Liver (tissue), 8 donors: ENCODE measurements at regions not wholly inside any gene's neighbourhood (a gene's known extent, or its start where the extent isn't known, plus 50 kb on each side); places are given as distances from the start of the nearest gene placed in this dataset.

Experiments used
- DNase-seq: peaks from one replicate; pipeline ENCODE4 v3.0.0-alpha.2; 2017; ENCODE audit warnings: low spot score
- H3K27ac ChIP-seq, 2 donors: one replicate each; pipeline ENCODE4 v1.7.0; 2013; ENCODE audit warnings: inconsistent platforms in 2 of 2, low read length in 2 of 2, control low read depth in 1 of 2, low read depth in 1 of 2, mild to moderate bottlenecking in 1 of 2
- H3K27me3 ChIP-seq, 4 donors: one replicate each; pipeline versions ENCODE4 v1.6.1 to v1.7.0; 2013; ENCODE audit warnings: low read length in 3 of 4, inconsistent platforms in 1 of 4, mild to moderate bottlenecking in 1 of 4, moderate library complexity in 1 of 4; ENCODE audit not compliant: control insufficient read depth in 4 of 4, insufficient read depth in 4 of 4
- H3K36me3 ChIP-seq, 4 donors: one replicate each; pipeline versions ENCODE4 v1.6.1 to v1.7.0; 2013; ENCODE audit warnings: low read length in 3 of 4, mild to moderate bottlenecking in 3 of 4, low read depth in 1 of 4, moderate library complexity in 1 of 4; ENCODE audit not compliant: control insufficient read depth in 4 of 4, insufficient read depth in 3 of 4
- H3K4me1 ChIP-seq, 4 donors: one replicate each; pipeline versions ENCODE4 v1.6.1 to v1.7.0; 2013; ENCODE audit warnings: low read length in 3 of 4, mild to moderate bottlenecking in 3 of 4, moderate library complexity in 1 of 4; ENCODE audit not compliant: control insufficient read depth in 4 of 4, insufficient read depth in 4 of 4
- H3K4me3 ChIP-seq, 3 donors: one replicate each; pipeline versions ENCODE4 v1.6.1 to v1.7.0; 2013; ENCODE audit warnings: low read length in 3 of 3, control low read depth in 1 of 3, low read depth in 1 of 3, mild to moderate bottlenecking in 1 of 3
- H3K9ac ChIP-seq, 2 donors: one replicate each; pipeline ENCODE4 v1.7.0; 2013; ENCODE audit warnings: low read length in 2 of 2, mild to moderate bottlenecking in 2 of 2, moderate library complexity in 2 of 2, control low read depth in 1 of 2, low read depth in 1 of 2
- H3K9me3 ChIP-seq, 4 donors: one replicate each; pipeline versions ENCODE4 v1.6.1 to v1.7.0; 2013; ENCODE audit warnings: low read length in 3 of 4; ENCODE audit not compliant: control insufficient read depth in 4 of 4
- ATF3 ChIP-seq: IDR thresholded peaks from 2 replicates; pipeline ENCODE4 v1.6.1; 2016; ENCODE audit warnings: antibody characterized with exemption
- EGR1 ChIP-seq, 2 donors: IDR thresholded peaks; 2 replicates each; pipeline ENCODE4 v1.6.1; 2016 to 2018; ENCODE audit warnings: antibody characterized with exemption in 2 of 2, low read depth in 2 of 2
- FOXA1 ChIP-seq: IDR thresholded peaks from 2 replicates; pipeline ENCODE4 v1.6.1; 2016; ENCODE audit warnings: antibody characterized with exemption
- FOXA2 ChIP-seq: IDR thresholded peaks from 2 replicates; pipeline ENCODE4 v1.6.1; 2016; ENCODE audit warnings: antibody characterized with exemption
- GABPA ChIP-seq, 2 donors: IDR thresholded peaks in 1 of 2; conservative IDR thresholded peaks in 1 of 2; 2 replicates each; pipeline ENCODE4 v1.6.1; 2016; ENCODE audit warnings: antibody characterized with exemption in 2 of 2, mild to moderate bottlenecking in 1 of 2, moderate library complexity in 1 of 2
- HNF4A ChIP-seq, 2 donors: conservative IDR thresholded peaks; 2 replicates each; pipeline ENCODE4 v1.6.1; 2016; ENCODE audit warnings: antibody characterized with exemption in 2 of 2, mild to moderate bottlenecking in 2 of 2
- HNF4G ChIP-seq: IDR thresholded peaks from 2 replicates; pipeline ENCODE4 v1.6.1; 2016; ENCODE audit warnings: antibody characterized with exemption
- JUND ChIP-seq, 2 donors: IDR thresholded peaks; 2 replicates each; pipeline ENCODE4 v1.6.1; 2016; ENCODE audit warnings: antibody characterized with exemption in 2 of 2
- NR2F2 ChIP-seq: IDR thresholded peaks from 2 replicates; pipeline ENCODE4 v1.6.1; 2016; ENCODE audit warnings: antibody characterized with exemption
- RAD21 ChIP-seq, 2 donors: IDR thresholded peaks; 2 replicates each; pipeline ENCODE4 v1.6.1; 2016; ENCODE audit warnings: antibody characterized with exemption in 2 of 2, mild to moderate bottlenecking in 2 of 2
- RXRA ChIP-seq, 2 donors: IDR thresholded peaks; 2 replicates each; pipeline ENCODE4 v1.6.1; 2017 to 2018; ENCODE audit warnings: antibody characterized with exemption in 2 of 2, mild to moderate bottlenecking in 1 of 2
- SP1 ChIP-seq: IDR thresholded peaks from 2 replicates; pipeline ENCODE4 v1.6.1; 2018; ENCODE audit warnings: antibody characterized with exemption, mild to moderate bottlenecking
- TAF1 ChIP-seq: conservative IDR thresholded peaks from 2 replicates; pipeline ENCODE4 v1.6.1; 2016; ENCODE audit warnings: antibody characterized with exemption, mild to moderate bottlenecking
- YY1 ChIP-seq: IDR thresholded peaks from 2 replicates; pipeline ENCODE4 v1.6.1; 2016; ENCODE audit warnings: antibody characterized with exemption, mild to moderate bottlenecking
- WGBS: extraction: QIAGEN DNeasy Blood & Tissue Kit; methylation state at CpG from one replicate; pipeline ENCODE4 v1.1.7; 2013; 5-methylcytosine and 5-hydroxymethylcytosine counted together
- TF ChIP-seq, protein P1 (sequence below): IDR thresholded peaks from 2 replicates; pipeline ENCODE4 v1.6.1; 2016; ENCODE audit warnings: antibody characterized with exemption
- TF ChIP-seq, protein P2 (sequence below): IDR thresholded peaks from 2 replicates; pipeline ENCODE4 v1.6.1; 2016; ENCODE audit warnings: antibody characterized with exemption
- TF ChIP-seq, protein P3 (sequence below): fragments of 150-350 bp; IDR thresholded peaks from 2 replicates; pipeline ENCODE4 v1.5.1; 2017; ENCODE audit warnings: improper control_type of control experiment, low read depth, low read length; ENCODE audit not compliant: missing input control
- donor health status: healthy.
- donor health status: healthy.
- donor health status: healthy.
- donor health status: healthy.
- donor health status: healthy.

DNA sequence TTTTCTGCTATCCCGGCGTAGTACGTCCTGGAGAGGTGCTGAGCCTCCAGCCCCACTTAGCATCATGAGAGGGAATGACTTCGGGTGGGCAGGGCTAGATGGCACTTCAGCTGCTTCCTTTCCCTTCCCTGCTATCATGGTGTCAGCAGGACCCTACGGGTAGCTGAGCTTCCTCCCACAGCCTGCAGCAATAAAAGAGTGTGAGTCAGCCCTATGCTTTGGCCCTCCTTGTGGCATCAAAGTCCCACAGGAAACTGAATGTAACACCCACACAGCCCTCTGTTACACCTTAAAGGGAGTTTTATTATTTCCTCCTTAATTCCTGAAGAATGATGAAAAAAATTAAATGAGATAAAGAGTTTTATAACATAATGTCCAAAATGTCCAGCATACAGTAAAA lies 458.1 kb downstream of the RPS24 start:
- no peaks in the 10 kb centered on the region for H3K4me1 ChIP-seq
- peaks cover 0 to 4% (median 0%) of the 10 kb centered on the region in 4 donors for H3K27me3 ChIP-seq
- H3K27ac ChIP-seq, result no peak overlapping the region
- H3K9ac ChIP-seq, result no peak overlapping the region
- WGBS, result 88% methylated on average over 5 of the region's 5 CpGs
- H3K36me3 ChIP-seq, result no peaks in the 10 kb centered on the region
- TF ChIP-seq TAF1, result no peak
- TF ChIP-seq ATF3, result no peak
- TF ChIP-seq HNF4A (conservative IDR thresholded peaks at IDR 0.05), result no peak
- TF ChIP-seq, protein P1, sequence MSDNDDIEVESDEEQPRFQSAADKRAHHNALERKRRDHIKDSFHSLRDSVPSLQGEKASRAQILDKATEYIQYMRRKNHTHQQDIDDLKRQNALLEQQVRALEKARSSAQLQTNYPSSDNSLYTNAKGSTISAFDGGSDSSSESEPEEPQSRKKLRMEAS, result no peak
- DNase-seq, result no peak
- H3K4me3 ChIP-seq, result no peak overlapping the region
- H3K9me3 ChIP-seq, result peaks cover 0 to 4% (median 3%) of the 10 kb centered on the region in 4 donors

DNA sequence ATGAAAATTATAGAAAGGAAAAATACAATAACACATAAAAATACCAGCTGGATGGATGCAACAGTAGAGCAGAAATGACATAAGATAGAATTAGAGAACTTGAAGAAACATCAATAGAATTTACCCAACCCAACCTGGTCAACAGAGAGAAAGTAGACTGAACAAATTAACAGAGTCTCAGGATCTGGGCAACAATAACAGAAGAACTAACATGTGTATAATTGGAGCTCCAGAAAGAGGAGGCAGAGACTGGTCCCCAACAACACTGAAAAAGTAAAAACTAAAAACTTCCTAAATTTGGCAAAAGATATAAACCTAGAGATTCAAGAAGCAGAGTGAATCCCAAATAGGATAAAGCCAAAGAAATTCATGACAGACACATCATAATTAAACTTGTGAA lies 458.8 kb downstream of the RPS24 start:
- TF ChIP-seq FOXA2 (no peak), JUND (IDR thresholded peaks at IDR 0.05) (no peak), EGR1 (IDR thresholded peaks at IDR 0.05; ENCODE audit: low read depth in 2 of 2) (no peak), GABPA (IDR thresholded peaks at IDR 0.05 in 1 of 2, conservative IDR thresholded peaks at IDR 0.05 in 1 of 2) (no peak), SP1 (no peak), RXRA (IDR thresholded peaks at IDR 0.05) (no peak), ATF3 (no peak), TAF1 (no peak), YY1 (no peak), HNF4G (no peak), RAD21 (IDR thresholded peaks at IDR 0.05) (no peak), NR2F2 (no peak), FOXA1 (no peak), HNF4A (conservative IDR thresholded peaks at IDR 0.05) (no peak)
- TF ChIP-seq, protein P1, result no peak
- TF ChIP-seq, protein P2, sequence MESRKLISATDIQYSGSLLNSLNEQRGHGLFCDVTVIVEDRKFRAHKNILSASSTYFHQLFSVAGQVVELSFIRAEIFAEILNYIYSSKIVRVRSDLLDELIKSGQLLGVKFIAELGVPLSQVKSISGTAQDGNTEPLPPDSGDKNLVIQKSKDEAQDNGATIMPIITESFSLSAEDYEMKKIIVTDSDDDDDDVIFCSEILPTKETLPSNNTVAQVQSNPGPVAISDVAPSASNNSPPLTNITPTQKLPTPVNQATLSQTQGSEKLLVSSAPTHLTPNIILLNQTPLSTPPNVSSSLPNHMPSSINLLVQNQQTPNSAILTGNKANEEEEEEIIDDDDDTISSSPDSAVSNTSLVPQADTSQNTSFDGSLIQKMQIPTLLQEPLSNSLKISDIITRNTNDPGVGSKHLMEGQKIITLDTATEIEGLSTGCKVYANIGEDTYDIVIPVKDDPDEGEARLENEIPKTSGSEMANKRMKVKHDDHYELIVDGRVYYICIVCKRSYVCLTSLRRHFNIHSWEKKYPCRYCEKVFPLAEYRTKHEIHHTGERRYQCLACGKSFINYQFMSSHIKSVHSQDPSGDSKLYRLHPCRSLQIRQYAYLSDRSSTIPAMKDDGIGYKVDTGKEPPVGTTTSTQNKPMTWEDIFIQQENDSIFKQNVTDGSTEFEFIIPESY, result no peak
- TF ChIP-seq, protein P3, sequence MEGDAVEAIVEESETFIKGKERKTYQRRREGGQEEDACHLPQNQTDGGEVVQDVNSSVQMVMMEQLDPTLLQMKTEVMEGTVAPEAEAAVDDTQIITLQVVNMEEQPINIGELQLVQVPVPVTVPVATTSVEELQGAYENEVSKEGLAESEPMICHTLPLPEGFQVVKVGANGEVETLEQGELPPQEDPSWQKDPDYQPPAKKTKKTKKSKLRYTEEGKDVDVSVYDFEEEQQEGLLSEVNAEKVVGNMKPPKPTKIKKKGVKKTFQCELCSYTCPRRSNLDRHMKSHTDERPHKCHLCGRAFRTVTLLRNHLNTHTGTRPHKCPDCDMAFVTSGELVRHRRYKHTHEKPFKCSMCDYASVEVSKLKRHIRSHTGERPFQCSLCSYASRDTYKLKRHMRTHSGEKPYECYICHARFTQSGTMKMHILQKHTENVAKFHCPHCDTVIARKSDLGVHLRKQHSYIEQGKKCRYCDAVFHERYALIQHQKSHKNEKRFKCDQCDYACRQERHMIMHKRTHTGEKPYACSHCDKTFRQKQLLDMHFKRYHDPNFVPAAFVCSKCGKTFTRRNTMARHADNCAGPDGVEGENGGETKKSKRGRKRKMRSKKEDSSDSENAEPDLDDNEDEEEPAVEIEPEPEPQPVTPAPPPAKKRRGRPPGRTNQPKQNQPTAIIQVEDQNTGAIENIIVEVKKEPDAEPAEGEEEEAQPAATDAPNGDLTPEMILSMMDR, result no peak
- H3K27ac ChIP-seq, result no peak overlapping the region
- H3K9ac ChIP-seq, result no peak overlapping the region
- no peak overlapping the region for H3K4me3 ChIP-seq
- no peak for DNase-seq
- H3K4me1 ChIP-seq, result no peaks in the 10 kb centered on the region
- peaks cover 0 to 4% (median 0%) of the 10 kb centered on the region in 4 donors for H3K27me3 ChIP-seq
- no peaks in the 10 kb centered on the region for H3K36me3 ChIP-seq
- peaks cover 0 to 4% (median 3%) of the 10 kb centered on the region in 4 donors for H3K9me3 ChIP-seq
